Islet precursor cell (in vitro differentiated cells): ENCODE measurements at regions not wholly inside any gene's neighbourhood (a gene's known extent, or its start where the extent isn't known, plus 50 kb on each side); places are given as distances from the start of the nearest gene placed in this dataset.

Experiments
- DNase-seq: peaks from one replicate; pipeline ENCODE4 v3.0.0-alpha.2; 2018

DNA sequence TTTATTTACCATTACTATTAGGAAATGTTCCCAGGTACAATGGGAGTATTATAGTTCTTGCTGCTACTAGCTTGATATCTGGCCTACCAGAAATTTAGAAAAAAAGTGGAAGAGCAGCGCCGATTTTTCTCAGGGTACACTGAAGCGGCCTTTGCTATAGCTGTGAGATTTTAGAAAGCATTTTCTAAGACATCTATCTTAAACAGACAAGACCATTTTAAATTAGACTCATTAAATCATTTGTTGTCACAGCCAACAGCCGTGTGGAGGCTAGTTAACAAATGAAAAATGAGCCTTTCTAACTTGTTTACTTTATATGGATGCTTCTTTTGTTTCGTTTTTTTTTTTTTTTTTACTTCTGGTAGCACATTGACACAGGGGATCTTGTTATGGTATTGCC is 183.2 kb upstream of the ZRANB2 start:
- DNase-seq: no peak

- no peak for DNase-seq
These were observed 182.1 kb upstream of the ZRANB2 start for GRCh38 chr1:71262970-71263369.

DNA sequence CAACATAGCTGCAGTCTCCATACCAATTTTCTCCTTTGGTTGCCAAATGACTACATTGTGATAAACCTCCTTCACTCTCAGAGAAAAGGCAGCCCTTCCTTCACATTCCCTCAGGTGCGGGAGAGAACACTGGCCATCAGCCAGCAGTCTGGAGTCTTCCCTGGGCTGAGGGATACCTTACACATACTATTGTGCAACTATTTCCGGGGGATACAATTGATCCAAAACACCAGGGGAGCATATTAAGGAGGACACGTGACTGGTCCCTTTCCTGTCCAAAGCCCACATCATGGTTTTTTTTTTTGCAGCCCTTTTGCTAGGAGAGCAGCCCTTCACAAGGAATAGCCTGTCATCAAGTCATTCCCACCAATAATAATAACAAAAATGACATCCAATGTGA is 172.1 kb upstream of the ZRANB2 start:
- DNase-seq: no peak

- DNase-seq: no peak
These were observed 164.4 kb upstream of the ZRANB2 start for GRCh38 chr1:71245246-71245645.

GRCh38 chr1:71242239-71242638 is 161.4 kb upstream of the ZRANB2 start:
- no peak for DNase-seq

DNA sequence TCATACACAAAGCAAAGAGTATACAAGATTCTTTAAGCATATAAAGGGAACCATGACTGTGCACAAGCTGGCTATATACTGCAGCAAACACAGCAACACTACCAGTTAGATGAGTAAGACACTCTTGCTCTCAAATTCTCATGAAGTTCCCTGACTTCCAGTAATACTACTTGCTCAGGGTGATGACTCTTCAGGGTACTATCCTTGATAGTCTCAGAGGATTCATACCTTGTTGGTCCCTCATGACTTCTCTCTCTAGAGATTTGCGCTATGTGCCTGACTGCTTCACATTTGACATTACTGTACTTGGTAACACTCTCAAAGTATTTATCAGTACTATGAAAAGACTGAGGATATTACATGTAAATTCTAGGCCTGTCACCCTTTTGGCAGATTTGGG is 159.8 kb upstream of the ZRANB2 start:
- no peak for DNase-seq

DNA sequence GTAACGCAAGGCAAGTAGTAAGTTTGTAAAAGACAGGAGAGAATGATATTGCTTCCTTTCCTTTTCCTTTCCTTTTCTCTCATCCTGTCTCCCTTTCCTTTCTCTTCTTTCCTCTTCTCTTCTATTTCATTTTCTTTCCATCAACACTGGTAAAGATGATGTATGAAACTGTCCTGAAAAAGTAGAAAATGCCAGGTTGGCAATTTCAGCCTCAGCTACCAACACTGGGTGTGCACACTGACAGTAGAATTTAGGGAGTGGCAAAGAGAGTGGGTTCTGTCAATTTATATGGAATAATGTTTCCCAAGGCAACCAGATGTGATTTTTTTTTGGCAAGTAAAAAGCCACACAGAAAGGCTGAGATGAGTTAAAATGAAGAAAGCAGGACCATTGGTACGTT is 155.7 kb upstream of the ZRANB2 start:
- no peak for DNase-seq

GRCh38 chr1:71233645-71234044 is 152.8 kb upstream of the ZRANB2 start:
- DNase-seq: no peak

- peak; percentile 55 for DNase-seq
These were observed 152.0 kb upstream of the ZRANB2 start for GRCh38 chr1:71232786-71233185.

GRCh38 chr1:71232166-71232763 is 151.4 kb upstream of the ZRANB2 start:
- DNase-seq: no peak

GRCh38 chr1:71231751-71232150 is 150.9 kb upstream of the ZRANB2 start:
- DNase-seq: no peak

DNA sequence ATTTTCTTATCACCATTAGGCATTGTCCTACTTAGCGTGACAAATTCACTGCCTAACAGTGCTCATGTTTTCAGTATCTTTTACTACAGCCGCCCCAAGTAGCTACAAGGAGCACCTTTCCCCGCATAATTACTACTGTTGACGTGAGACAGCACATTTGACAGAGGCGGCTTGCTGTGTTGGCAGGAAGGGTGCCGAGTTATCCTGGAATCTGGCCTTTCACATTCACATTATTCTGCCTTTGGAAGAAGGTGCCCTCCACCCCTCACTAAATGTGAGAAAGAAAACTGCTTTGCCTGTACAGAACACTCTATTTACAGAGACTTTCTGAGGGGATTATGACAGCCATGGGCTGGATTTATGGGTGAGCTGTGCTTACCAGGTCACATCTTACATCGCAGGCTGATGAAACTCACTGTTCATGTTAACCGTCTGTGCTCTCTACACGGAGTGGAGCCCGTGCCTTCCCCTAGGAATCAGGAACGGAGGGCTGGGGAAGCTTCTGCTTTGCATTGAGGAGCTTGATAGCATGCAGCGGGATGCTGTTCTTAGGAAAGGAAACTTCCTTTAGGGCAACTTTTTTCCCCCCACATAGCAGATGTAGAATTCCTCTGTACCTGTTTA is 148.0 kb upstream of the ZRANB2 start:
- DNase-seq: peak; percentile 56

DNA sequence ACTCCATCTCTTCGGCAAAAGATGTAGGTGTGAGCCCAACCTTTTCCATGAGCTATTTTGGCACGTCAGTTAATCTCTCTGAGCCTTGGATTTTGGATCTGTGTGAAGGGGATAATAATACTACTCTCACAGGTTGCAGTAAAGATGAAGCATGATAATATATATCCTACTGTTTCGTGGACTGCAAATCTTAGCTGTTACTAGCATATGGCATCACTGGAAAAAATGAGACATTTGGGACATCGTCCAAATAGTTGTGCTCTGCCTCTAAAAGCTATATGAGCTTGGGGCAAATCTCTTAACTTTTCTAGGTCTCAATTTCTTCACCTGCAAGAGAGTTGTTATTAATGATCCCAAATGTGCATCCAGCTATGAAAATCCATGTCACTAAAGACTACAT is 147.4 kb upstream of the ZRANB2 start:
- DNase-seq: no peak

GRCh38 chr1:71224741-71225377 is 144.0 kb upstream of the ZRANB2 start:
- DNase-seq: no peak

DNA sequence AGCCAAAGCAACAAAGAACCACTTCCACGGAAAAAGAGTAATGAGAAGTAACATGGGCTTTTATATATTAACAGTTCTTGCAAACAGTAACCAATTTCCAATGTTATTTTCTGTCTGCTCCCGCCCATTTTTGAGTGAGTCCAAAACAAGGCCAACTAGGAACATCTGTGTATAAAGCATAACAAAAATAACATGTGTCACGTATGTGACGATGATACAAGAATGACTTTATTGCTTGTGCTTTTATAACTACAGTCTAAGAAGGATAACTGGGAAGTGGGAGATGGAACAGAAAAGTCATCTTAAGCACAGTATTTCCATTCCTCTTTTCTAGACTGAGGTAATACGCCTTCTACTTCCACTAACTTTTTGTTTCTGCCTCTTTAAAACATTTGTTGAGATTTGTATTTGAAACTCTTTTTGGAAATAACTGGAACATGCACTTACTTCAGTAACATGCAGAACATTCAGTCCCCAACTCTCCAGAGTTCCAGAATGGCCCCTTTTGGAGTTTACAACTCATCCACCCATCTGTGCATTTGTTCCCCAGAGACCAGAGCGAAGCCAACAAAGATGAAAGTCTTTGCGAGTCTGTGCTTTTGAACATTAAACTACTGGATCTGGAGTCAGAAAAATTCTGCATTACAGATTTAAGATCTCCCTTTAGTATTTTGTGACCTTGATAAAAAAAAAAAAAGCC is 143.0 kb upstream of the ZRANB2 start:
- no peak for DNase-seq

- no peak for DNase-seq
These were observed 141.8 kb upstream of the ZRANB2 start for GRCh38 chr1:71222668-71223067.

DNA sequence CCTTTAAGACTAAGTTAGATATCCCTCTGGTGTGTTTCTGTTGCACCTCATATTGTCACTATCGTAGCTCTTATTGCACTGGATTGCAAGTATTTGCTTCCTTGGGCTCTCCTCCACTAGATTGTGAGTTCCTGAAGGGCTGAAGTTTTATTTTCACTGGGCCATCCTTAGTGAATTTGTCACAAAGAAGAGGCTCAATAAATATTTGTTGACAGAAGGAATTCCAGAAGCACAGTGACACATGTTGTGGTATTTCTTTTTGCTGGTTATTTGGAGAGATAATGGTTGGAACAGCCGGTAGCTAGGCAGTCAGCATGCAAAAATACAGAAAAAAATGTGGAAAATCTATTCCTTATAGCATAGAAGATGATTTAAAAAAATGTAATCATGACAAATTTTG is 129.9 kb upstream of the ZRANB2 start:
- no peak for DNase-seq

DNA sequence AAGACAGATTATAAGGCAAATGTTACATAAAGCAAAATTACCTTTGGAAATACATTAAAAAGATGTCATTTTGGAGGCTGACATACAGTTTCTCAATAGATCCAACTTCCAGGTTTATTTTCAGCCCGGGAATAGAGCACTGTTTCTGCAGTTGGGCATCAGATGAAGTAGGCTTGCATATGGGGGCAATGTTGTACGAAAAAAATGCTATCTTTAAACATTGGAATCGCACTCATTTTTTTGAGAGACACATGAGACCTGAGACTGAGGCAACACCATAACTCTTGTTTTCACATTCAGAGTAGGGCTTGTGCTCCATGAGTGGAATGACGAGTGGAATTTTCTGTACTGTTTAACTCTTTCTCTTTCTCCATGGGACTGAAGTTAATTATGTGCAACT is 122.4 kb upstream of the ZRANB2 start:
- no peak for DNase-seq

- DNase-seq: no peak
These were observed 119.7 kb upstream of the ZRANB2 start for GRCh38 chr1:71200503-71200902.

GRCh38 chr1:71196685-71197084 is 115.8 kb upstream of the ZRANB2 start:
- no peak for DNase-seq

GRCh38 chr1:71193153-71193552 is 112.3 kb upstream of the ZRANB2 start:
- no peak for DNase-seq

- DNase-seq: no peak
These were observed 110.7 kb upstream of the ZRANB2 start for GRCh38 chr1:71191520-71191919.

DNA sequence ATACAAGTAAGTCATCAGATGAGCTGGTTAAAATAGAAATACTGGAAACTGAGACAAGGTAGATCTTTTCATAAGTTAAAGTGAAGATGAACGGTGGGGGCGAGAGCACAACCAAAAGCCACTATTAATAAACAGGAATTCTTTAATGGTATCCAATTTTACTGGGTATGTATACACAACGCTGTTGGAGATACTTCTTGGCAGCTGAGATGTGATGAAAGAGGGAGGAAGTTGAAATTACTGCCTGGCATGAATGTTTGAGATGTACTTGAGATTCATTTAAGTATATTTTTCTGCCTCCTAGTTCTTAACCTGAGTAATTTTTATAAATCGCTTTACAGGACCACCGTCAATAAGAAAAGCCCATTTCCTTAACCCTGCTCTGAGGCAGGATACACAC is 110.0 kb upstream of the ZRANB2 start:
- no peak for DNase-seq

GRCh38 chr1:71184410-71184809 is 103.6 kb upstream of the ZRANB2 start:
- DNase-seq: no peak
